Cardiac fibroblast (primary cell): ENCODE measurements at regions not wholly inside any gene's neighbourhood (a gene's known extent, or its start where the extent isn't known, plus 50 kb on each side); places are given as distances from the start of the nearest gene placed in this dataset.

Experiments used
- DNase-seq, 2 donors: peaks; one replicate each; pipeline versions ENCODE4 v3.0.0 to v3.0.0-alpha.2; 2010; ENCODE audit warnings: low read depth in 2 of 2
- H3K4me3 ChIP-seq, 2 donors: replicated peaks in 1 of 2; 1 replicate in 1 of 2; 2 replicates in 1 of 2; pipeline ENCODE4 v1.5.1; 2011; ENCODE audit warnings: low read depth in 2 of 2, low read length in 2 of 2, mild to moderate bottlenecking in 2 of 2, moderate library complexity in 1 of 2
- TF ChIP-seq, protein P1 (sequence below): IDR thresholded peaks from one replicate; pipeline ENCODE4 v1.5.1; 2011; ENCODE audit warnings: low read depth, mild to moderate bottlenecking, low read length, inconsistent platforms

DNA sequence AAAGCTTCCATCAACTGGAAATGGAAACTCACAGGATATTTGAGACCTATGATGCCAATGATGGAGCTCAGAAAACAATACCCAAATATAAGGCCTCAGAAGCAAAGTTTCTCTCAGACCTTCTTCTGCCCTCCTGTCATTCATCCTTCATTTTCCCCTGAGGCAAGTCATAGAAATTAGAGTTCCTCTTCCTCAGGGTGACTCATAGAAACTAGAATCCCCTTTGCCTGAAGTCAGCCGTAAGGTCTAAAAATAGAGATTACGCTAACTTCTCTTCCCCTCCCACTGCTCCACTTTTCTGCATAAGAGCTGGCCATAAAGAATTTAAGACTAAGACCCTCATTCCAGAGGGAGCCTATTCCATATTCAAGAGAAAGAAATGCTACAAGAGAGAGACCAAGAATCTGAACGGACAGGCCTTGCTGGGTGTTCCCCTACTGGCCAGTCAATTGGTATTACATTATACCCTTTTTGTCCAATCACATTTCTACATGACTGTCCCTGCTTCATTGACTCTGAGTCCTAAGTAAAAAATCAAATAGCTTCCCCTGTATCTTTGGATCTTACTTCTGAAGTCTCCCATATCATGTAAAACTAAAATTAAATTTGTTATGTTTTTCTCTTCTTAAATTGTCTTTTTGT, 994.9 kb downstream of the ADGRL2 start:
- TF ChIP-seq, protein P1, sequence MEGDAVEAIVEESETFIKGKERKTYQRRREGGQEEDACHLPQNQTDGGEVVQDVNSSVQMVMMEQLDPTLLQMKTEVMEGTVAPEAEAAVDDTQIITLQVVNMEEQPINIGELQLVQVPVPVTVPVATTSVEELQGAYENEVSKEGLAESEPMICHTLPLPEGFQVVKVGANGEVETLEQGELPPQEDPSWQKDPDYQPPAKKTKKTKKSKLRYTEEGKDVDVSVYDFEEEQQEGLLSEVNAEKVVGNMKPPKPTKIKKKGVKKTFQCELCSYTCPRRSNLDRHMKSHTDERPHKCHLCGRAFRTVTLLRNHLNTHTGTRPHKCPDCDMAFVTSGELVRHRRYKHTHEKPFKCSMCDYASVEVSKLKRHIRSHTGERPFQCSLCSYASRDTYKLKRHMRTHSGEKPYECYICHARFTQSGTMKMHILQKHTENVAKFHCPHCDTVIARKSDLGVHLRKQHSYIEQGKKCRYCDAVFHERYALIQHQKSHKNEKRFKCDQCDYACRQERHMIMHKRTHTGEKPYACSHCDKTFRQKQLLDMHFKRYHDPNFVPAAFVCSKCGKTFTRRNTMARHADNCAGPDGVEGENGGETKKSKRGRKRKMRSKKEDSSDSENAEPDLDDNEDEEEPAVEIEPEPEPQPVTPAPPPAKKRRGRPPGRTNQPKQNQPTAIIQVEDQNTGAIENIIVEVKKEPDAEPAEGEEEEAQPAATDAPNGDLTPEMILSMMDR = no peak

DNA sequence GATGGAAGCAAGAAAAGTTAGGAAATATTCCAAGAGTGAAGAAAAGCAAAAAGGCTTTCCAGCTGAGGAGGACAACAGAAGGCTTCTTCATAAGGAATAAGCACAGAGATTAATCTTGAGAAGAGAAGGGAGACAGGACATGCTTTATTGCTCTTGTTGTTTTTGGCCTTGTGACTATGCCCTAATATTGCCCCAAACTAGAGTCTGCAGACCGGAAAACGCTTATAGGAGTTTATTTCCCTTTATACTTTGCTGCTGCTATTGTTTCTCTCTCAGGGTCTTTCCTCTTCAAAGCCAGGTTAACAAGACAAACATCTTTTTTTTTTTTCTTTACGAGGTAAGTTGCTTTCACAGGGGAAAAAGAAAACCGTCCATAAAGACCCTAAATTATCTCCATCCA, 991.4 kb downstream of the ADGRL2 start:
- TF ChIP-seq, protein P1 = no peak
- no peak for DNase-seq
- H3K4me3 ChIP-seq = no peak overlapping the region

More for the DNA sequence above, 994.9 kb downstream of the ADGRL2 start:
- no peak for DNase-seq
- H3K4me3 ChIP-seq = no peak overlapping the region

DNA sequence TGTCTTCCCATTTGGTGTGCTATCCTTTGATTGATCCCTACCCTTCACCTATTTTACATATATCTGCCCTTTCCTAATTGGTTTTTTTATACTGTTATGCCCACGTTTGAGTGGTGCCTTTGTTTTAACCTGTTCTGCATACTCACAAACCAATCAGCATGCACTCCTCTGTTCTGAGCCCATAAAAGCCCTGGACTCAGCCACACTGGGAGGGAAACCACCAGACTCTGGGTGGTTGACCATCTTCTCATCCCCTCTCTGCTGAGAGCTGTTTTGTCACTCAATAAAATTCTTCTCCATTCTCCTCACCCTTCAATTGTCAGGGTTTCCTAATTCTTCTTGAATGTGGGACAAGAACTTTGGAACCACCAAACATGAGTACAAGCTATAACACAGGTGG, 989.8 kb downstream of the ADGRL2 start:
- TF ChIP-seq, protein P1 = no peak
- no peak for DNase-seq
- H3K4me3 ChIP-seq = no peak overlapping the region

DNA sequence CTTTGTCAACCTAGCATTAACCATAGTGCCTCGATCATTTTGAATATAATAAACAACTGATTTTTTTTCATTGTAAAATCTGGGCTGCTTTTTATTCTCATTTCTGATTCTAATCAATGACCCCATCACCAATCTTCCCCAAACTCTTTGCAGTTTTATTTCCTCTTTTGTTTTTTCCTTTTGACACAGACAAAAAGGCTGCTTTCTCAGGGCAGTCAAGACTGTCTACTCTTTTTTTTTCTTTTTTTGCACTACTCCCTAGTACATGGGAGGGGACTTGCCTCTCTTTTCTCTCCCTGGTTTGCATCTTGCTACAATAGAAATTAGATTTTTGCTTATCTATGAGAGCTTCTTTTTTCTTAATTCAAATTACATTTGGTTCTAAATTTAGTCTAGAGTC, 987.9 kb downstream of the ADGRL2 start:
- no peak overlapping the region for H3K4me3 ChIP-seq
- TF ChIP-seq, protein P1 = no peak
- no peak for DNase-seq

DNA sequence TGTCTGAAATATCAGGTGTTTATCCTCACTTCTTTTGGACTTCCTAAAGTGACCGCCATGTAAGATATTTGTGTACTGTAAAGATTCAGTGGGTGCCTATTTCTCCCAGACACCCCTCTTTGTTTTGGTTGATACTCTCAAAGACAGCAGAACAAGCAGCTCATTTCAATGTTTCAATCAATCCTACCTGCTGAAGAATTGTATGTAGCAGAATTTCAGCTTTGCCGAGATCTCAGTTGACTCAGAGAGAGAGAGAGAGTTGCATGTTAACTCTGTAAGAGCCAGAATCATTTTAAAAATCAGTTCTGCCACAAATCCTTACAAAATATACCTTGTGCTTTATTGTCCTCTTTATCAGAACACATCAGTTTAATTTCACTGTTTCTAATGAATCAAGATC, 987.3 kb downstream of the ADGRL2 start:
- DNase-seq = no peak
- no peak overlapping the region for H3K4me3 ChIP-seq
- TF ChIP-seq, protein P1 = no peak

DNA sequence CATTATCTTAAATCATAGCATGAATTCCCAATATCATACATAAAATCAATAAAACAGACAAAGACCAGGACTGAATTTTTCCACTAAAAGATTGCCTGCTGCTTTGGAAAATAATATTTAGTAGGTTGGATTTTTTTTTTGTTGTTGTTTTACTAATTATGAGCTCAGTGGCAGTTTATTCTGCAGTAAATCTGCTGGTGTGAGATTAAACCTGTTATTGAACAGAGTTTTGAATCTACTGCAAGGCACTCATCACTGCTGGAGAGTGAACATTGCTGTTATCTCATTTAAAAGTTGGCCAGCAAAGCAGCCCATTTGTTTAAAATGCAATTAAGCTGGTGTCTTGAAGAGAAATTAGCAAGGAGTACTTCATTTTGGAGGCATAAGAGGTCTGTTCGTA, 986.1 kb downstream of the ADGRL2 start:
- no peak for DNase-seq
- TF ChIP-seq, protein P1 = no peak
- H3K4me3 ChIP-seq = no peak overlapping the region

DNA sequence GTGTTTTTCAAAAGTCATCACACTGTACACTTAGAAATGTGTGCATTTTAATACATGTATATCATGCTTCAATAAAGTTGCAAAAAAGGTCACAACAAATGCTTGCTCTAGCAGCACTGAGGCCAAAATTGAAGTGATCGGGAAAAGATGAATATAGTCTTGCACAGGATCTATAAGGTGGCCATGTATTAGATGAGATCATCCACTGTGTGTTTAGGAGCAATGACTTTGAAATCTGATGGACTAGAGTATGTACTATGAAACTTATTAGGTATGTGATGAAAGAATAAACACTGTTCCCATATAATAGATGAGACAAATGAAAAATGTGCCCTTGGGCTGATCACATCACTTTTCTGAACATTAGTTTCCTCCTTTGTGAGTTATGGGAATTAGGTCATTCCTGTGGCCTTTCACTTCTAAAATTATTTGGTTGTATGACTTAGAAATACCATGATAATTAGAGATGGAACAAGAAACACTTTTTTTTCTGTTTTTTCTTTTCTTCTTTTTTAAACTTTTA, 984.6 kb downstream of the ADGRL2 start:
- no peak overlapping the region for H3K4me3 ChIP-seq
- TF ChIP-seq, protein P1 = no peak
- DNase-seq = no peak
